GM23338 (cell line): ENCODE measurements at regions not wholly inside any gene's neighbourhood (a gene's known extent, or its start where the extent isn't known, plus 50 kb on each side); places are given as distances from the start of the nearest gene placed in this dataset.

Source experiments
- CTCF ChIP-seq, 2 experiments: fragments of 200-600 bp in 1 of 2; sonication (generic) in 1 of 2; conservative IDR thresholded peaks; 2 replicates each; pipeline versions ENCODE4 v1.5.1 to v1.6.1; 2016 to 2017; ENCODE audit warnings: antibody characterized with exemption in 2 of 2, low read depth in 2 of 2, mild to moderate bottlenecking in 2 of 2, moderate library complexity in 1 of 2
- EZH2 ChIP-seq: fragments of 200-600 bp; sonication (generic); IDR thresholded peaks from one replicate; pipeline ENCODE4 v1.8.0; 2017; ENCODE audit warnings: antibody characterized with exemption, mild to moderate bottlenecking, low read depth; ENCODE audit not compliant: unreplicated experiment
- EZH2phosphoT487 ChIP-seq: fragments of 200-600 bp; sonication (generic); IDR thresholded peaks from one replicate; pipeline ENCODE4 v1.8.1; 2018; ENCODE audit warnings: antibody characterized with exemption; ENCODE audit not compliant: unreplicated experiment
- POLR2AphosphoS5 ChIP-seq: IDR thresholded peaks from 2 replicates; pipeline ENCODE4 v1.6.1; 2016; ENCODE audit warnings: antibody characterized with exemption, low read depth

- no peak for TF ChIP-seq CTCF (conservative IDR thresholded peaks at IDR 0.05; ENCODE audit: low read depth in 2 of 2)
- TF ChIP-seq EZH2: no peak
- no peak for TF ChIP-seq EZH2phosphoT487
- TF ChIP-seq POLR2AphosphoS5: no peak
Measured at GRCh38 chr5:155661859-155662258, 648.3 kb downstream of the KIF4B start.
